Right lung (tissue), 2 donors: ENCODE measurements at regions not wholly inside any gene's neighbourhood (a gene's known extent, or its start where the extent isn't known, plus 50 kb on each side); places are given as distances from the start of the nearest gene placed in this dataset.
"Not testable (repeated sequence)": the region's sequence is repeated elsewhere in the genome, so short reads cannot be mapped to it uniquely, and the experiment has no call there.

Experiments
- DNase-seq, 2 donors: peaks; one replicate each; pipeline ENCODE4 v3.0.0-alpha.2; 2013

DNA sequence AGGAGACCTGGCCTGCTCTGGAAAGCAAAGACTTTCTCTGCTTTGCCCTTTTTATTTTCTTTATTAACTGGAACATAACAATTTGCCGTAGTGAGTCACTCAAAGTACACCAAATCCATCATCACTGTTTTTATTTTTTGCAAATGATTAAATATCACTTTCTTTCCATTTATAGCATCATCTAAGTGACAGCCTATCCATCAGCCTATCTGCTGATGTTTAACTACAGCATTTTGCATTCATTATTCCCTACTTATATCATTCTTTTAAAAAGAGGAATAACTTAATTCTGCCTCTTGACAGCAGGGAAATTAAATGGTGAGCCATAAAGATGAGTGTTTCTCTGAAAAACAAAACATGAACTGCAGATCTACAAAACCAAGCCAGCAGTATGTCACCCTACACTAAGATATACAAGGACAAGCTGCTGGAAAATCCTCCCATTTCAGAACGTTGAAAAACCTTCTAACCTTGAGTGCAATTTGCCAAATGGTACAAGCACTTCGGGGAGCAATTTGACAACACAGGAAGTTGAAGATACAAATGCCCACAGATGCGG is 821.3 kb upstream of the TMEM132C start:
- no peak for DNase-seq

DNA sequence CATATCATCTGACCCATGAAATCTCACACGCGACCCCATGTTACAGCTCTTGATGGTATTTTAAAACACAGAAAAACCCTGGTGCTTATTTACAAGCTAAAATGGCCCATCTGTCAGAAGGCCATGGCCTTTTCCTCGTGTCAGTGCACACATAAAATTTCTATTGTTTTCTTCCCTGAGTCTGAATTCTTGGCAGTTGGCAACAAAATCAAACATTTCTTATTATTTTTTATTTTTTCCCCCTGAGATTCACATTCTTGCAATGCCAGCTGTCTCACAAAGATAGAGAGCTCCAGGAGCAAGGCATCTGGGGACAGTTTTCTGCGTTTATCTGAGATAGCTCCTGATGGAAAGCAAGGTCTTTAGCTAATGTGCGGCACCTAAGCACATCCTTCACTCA is 818.1 kb upstream of the TMEM132C start:
- no peak for DNase-seq

DNA sequence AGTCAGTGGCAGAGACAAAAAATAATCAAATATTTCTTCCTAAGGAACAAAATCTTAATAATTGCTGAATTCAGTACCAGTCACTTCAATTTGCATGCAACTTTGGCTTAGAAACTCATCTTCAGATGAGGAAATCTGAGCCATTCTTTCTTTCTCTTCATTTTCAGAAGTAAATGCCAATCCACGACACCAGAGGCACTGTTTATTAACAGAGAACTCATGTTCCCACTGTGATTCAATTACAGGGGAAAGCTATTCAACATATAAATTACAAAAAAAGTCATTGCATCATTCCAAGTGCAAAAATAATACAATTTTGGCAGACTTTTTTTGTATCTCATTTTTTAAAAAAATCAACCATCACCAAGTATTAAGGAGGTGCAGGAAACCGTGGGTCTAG is 816.1 kb upstream of the TMEM132C start:
- DNase-seq = no peak

DNA sequence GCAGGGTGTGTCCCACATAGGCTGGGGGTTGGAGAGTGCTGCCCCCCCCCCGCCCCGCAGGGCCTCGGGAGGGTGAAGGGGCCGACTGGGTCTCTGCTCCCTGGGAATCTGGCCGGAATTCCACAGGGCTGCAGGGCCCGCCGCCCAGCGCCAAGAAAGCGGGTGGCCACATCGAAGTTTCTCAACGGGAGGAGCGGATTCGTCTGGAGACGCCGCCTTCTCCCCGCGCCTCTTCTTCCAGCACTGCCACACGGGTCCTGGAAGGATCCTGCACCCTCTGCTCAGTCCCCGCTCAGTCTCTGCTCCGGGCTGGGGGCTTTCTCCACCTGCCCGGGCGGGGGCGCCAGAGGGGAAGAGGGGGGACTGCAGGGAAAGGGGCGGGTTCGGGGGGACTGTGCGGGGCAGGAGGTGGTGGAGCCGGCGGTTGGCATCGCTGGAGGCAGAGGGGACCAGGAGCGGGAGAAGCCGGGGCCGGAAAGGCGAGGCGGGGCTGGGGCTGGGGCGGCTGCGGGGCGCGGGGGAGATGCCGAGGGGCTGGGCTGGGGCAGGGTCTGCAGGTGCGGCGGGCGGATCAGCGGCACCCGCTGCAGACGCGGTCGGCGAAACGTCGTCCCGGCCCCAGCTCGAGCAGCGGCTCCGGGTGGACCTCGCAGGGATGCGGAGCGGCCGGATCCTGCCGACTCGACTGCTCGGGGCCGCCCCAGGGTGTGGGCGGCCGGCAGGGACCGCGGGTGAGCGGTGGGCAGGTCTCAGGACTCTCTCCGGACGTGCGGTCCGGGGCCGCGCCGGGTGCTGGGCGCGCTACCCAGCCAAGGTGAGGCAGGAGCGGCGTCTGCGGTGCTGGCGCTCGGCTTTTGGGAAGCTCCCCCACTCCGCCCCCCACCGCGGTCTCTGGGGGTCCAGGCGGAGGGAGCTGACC is 811.4 kb upstream of the TMEM132C start:
- DNase-seq = no peak

DNA sequence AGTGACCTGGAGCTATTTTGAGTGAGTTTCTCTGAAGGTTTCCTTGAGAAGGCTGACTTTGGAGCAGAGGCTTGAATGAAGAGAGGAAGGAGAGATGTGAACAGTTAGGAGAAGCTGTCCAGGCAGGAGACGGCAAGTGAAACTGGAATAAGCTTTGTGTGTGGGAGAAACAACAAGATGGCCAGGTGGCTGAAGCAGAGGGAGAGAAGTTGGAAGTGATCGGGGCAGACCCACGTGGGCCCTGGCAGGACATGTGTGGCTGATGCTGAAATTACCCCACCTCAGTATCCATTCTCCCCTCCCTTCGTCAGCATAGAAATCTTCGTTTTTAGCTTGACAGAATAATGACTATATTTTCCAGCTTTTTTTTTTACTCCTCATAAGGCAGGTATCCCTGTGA is 809.2 kb upstream of the TMEM132C start:
- no peak for DNase-seq

DNA sequence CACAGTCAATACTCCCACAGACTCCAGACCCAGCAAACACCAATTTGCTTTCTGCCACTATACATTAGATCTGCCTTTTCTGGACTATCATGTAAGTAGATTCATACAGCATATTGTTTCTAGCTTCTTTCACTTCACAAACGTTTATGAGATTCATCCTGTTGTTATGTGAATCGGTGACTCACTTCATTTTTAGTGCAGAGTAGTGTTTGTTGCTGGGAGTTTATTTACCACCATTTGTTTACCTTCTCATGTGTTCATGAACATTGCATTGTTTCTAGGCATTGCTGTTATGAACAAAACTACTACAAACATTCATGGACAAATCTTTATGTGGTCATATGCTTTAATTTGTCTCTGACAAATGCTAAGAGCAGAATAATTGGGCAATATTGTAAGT is 807.8 kb upstream of the TMEM132C start:
- DNase-seq = no peak

DNA sequence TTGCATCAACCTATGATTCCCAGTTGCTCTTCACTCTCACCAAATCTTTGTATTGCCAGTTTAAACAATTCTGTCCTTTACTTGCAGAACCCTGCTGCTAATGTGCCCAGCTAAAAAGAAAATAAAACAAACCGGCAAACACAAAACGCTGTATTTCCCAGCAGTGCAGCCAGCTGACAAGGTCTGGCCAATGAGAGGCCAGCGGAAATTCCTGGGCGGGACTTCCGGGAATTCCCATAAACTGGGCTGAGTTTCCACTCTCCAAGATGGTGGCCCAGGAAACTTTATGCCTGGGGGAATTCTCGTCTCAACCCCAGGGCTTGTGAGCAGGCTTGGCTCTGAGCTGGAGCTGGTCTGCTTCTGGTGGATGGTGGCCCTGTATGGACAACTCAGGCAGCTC is 807.3 kb upstream of the TMEM132C start:
- no peak for DNase-seq

DNA sequence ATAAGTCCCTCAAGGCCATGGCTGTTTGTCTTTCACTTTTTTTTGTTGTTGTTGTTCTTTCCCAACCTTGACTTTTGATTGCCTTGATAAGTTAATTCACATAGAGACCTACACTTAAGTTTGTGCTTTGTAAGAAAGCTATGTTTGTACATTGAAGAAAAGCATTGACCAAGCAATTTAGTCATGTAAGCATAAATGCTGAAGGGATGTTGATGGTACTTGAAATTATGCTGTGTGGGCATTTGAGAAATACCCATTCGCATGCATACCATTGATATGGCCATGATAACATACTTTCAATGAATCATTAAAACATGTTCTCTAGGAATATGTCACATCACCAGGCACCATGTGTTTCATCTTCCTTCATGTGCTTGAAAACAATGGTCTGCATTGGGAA is 803.7 kb upstream of the TMEM132C start:
- DNase-seq = no peak

DNA sequence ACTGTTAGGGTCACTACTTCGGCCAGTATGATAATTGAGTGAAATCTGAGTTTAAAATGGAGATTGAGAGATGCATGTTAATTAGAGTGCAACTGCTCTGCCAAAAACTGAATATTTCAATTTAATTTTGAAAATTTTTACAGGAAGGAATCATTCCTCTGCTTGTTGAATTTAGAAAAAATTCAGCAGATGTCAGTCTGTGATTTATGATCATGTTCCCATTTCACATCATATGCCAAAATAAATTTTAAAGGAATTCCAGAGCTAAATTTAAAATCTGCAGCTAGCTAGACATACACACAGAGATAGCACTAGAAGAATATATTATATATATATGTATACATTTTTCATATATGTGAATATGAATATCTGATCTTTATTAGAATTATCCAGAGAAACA is 797.6 kb upstream of the TMEM132C start:
- no peak for DNase-seq

DNA sequence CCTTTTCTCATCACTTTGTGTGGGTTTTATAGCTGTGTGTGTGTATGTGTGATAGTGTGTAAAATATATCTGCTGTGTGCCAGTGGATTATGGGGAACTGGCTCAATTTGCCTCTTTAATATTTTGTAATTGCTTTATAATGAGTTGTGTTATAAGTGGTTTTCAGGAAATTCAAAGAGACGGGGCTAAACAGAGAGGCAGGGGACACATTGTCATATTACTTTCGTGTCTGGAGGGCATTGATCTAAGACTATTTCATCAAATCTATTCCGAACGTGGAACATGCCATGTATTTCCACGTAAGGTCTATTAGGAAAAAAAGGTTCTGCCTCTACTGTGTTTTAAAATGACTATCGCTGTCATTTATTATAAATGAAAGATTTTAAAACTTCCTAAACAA is 793.2 kb upstream of the TMEM132C start:
- DNase-seq = no peak

DNA sequence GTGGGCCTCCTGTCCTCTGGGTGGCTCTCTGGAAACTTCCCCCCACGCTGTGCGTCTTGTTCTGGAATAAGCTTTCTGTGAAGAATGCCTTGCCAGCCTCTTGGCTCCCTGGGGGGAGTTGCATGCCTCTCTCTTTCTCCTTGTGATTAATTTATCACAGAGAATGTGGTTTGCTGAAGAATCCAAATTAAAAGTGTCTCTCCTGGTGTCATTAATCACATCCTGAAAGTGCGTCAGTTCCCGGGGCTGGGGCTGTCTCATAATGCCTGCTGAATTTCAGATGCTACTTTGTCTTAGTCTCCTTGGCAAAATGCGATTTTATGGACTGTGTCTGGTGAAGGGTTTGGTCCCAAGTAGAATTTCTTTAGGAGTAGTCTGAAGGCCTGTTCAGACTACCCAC is 787.7 kb upstream of the TMEM132C start:
- no peak for DNase-seq

DNA sequence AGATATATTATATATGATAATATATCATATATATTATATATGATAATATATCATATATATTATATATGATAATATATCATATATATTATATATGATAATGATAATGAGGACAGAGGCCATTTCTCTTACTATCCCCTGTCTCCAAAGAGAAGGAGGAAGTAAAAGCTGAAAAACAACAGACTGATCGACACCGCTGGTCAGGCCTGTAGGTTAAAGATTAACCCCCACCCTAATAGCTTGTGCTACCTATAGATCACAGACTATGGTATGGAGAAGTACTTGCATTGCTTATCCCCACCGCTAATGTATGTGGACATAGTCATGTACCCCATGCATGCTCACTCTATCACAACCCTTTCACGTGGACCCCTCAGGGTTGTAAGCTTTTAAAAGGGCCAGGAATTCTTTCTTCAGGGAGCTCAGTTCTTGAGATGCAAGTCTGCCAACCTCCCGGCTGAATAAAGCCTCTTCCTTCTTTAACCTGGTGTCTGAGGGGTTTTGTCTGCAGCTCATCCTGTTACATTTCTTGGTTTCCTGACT is 786.1 kb upstream of the TMEM132C start:
- DNase-seq = no peak

DNA sequence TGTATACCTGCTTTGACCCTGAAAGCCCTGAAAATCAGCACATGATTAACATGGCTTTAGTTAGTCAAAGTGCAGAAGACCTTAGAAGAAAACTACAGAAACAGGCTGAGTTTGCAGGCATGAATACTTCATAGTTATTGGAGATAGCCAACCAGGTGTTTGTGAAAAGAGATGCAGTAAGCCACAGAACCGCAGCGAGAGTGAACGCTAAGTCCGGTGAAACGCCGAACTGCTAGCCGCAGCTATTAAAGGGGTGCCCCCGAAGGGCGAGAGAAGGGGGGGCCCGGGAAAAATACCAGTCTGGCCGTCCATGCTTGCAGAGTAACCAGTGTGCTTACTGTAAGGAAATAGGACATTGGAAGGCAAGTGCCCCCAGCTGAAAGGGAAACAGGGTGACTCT is 784.0 kb upstream of the TMEM132C start:
- no peak for DNase-seq

DNA sequence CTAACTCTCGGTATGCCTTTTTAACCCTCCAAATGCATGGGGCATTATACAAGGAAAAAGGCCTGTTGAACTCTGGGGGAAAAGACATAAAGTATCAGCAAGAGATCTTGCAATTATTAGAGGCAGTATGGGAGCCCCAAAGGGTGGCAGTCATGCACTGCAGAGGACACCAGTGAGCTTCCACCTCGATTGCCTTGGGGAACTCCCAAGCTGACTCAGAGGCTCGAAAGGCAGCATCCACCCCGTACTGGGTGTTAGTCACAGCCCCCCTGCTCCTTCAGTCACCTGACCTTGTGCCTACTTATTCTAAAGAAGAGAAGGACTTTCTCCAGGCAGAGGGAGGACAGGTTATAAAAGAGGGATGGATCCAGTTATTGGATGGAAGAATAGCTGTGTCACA is 781.4 kb upstream of the TMEM132C start:
- DNase-seq = no peak

DNA sequence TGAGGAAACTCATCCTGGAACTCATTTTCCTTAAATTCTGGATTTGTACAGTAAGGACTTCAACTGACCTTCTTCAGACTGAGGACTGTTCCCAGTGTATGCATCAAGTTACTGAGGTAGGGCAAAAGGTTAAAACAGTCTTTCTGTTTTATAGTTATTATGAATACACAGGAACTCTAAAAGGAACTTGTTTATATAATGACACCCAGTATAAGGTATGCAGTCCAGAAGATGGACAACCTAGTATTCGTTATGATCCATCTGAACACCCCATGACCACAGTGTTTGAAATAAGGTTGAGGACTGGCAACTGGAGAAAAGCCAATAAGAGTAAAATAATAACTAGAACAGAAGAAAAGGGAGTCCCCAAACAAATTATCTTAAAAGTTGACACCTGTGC is 779.9 kb upstream of the TMEM132C start:
- no peak for DNase-seq

DNA sequence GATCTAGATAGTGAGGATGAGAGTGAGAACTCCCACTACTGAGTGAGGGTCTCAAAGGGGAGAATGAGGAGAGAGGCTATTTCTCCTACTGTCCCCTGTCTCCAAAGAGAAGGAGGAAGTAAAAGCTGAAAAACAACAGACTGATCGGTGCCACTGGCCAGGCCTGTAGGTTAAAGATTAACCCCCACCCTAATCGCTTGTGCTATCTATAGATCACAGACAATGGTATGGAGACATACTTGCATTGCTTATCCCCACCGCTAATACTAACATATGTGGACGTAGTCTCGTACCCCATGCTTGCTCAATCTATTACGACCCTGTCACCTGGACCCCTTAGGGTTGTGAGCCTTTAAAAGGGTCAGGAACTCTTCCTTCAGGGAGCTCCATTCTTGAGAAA is 777.9 kb upstream of the TMEM132C start:
- no peak for DNase-seq

DNA sequence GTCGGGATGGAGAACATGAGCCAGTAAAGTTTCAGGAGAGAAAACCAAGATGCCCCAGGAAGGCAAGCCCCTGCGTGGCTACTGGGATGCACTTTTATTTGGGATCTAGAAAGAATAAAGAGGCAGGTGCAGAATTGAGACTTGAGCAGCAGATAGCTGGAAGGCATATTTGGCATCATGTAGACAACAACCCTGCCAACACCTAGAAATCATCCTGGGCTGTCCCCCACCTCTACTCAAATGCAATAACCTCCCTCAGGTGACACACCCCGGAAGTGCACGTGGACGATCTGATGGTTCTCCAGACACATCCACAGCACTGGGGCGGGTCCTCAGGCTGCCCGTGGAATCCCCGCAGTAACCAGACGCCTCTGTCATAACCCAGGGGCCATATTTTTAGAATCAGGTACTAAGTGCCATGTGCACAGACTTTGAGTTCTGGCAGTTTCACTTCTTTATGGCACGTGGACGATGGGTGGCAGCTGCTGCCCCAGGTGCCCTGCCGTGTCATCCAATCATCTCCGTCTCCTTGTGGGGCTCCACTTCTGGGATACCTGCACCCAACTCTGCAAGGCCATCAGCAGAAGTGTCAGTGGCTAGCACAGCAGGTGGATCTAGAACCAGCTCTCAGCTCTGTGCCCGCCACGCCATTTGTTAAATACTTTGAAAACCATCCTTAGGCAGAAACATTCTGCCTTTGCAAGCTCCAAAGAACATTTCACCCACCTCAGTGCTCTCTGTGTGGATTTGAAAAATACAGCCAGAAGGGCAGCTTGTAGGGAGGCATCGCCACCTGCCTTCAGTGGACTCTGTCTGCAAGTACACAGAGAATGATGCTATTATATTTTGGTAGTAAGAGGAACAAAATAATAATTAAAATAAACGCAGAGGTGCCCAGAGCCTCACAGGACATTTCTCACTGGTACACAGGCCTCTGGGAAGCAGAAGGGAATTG is 771.7 kb upstream of the TMEM132C start:
- no peak for DNase-seq

DNA sequence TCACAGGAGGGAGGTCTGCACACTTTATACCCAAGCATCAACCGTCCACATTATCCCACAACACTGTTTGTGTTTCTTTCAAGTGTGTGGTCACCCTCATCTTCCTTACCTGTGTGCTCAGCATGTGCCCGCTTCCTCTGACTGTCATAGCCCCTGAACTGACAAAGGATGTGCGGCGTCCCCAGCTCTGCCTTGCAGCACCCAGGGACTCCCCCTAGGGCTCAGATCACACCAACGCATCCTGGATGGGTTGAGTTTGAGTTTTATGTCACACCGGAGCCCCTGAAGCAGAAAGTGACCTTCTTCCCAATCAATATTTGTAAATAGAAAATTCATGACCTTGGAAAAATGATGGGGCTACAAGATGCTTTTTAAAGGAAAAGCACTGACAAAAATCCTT is 770.7 kb upstream of the TMEM132C start:
- DNase-seq = no peak

DNA sequence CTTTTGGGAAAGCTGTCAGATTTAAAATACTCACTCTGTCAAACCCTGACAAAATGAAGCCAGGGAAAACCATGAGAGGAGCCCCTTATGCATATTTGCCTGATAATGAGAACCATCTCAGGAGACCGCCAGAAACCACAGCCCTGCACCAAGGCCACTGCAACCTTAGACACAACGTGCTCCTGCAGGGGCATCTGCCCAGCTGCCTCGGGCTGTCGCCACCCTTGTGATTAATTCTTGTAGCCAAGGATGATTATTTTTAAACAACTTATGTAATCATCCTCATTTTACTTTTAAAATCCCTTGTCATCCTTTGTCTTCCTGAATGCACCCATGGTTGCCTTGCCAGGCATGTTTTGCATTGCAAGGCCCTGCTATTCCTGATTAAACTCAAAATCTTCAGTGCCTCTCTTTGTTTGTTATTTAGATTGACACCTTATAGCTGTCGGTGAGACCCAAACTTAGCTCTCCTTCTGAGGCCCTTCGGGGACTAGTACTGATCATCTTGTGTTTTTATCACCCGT is 766.4 kb upstream of the TMEM132C start:
- DNase-seq = no peak

DNA sequence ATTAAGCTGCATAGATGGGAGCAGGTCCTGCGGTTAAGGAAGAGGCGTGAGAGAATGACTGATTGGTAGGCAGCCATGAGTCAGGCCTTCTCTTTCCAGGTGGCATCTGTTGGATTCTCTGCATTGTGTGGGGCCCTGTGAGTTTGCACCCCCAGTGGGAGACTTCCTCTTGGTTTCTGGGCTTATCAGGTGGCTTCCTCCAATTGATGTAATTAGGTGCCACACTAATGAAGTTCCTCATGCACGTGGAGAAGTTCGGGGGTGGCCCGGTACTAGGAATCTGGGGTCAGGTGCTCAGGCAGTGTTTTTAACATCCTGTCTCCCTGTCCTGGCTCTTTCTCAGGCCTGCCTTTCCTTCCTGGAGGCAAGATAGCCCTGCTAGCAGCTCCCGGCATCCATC is 765.1 kb upstream of the TMEM132C start:
- no peak for DNase-seq

DNA sequence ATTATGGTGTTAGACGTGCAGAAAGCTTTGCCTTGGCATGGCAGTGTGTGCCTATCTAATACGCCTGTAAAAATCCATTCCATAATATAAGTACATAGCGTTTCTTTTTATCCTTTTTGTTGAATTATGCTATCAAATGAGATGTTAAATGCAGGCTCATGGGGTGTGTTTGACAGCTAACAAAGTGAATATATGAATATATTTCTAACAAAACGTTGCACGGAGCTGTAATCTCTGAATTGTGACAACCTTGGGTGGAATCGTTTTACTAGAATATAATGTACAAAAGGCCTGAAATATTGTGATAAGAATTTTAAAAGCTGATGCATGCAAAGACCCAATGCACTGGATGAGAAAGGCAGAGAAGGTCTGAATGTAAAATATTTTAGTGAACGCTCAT is 763.7 kb upstream of the TMEM132C start:
- DNase-seq = no peak

DNA sequence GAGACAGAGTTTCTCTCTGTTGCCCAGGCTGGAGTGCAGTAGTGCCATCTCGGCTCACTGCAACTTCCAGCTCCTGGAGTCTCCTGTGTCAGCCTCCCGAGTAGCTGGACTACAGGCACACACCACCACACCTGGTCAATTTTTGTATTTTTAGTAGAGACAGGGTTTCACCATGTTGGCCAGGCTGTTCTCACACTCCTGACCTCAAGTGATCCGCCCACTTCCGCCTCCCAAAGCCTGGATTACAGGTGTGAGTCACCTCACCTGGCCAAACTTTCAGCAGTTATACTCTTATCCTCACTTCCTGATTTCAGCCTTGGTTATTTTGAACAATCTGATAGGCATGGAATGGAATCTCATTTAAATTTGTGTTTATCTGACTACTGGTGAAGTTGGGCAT is 763.0 kb upstream of the TMEM132C start:
- not testable (repeated sequence) for DNase-seq
